Esophagus squamous epithelium (tissue), 4 donors: ENCODE measurements at regions not wholly inside any gene's neighbourhood (a gene's known extent, or its start where the extent isn't known, plus 50 kb on each side); places are given as distances from the start of the nearest gene placed in this dataset.

Experiments used
- CTCF ChIP-seq, 6 experiments: fragments of 450-650 bp in 4 of 6; fragments of 200-600 bp in 2 of 6; sonication (generic) in 2 of 6; IDR thresholded peaks; one replicate each; pipeline ENCODE4 v1.5.1; 2016 to 2019; ENCODE audit warnings: antibody characterized with exemption in 6 of 6, mild to moderate bottlenecking in 4 of 6, moderate library complexity in 4 of 6
- POLR2A ChIP-seq, 4 donors: fragments of 450-650 bp; IDR thresholded peaks; one replicate each; pipeline ENCODE4 v1.6.1; 2017; ENCODE audit warnings: antibody characterized with exemption in 4 of 4, mild to moderate bottlenecking in 4 of 4, moderate library complexity in 3 of 4

GRCh38 chr5:124976086-124976485 is 229.6 kb upstream of the ZNF608 start:
- no peak for TF ChIP-seq CTCF (IDR thresholded peaks at IDR 0.05)
- no peak for TF ChIP-seq POLR2A (IDR thresholded peaks at IDR 0.05)
